ENCODE measurements at regions not wholly inside any gene's neighbourhood (a gene's known extent, or its start where the extent isn't known, plus 50 kb on each side); places are given as distances from the start of the nearest gene placed in this dataset.
"Not testable (repeated sequence)": the region's sequence is repeated elsewhere in the genome, so short reads cannot be mapped to it uniquely, and the experiment has no call there.

- TF ChIP-seq CTCF (IDR thresholded peaks at IDR 0.05; ENCODE audit: low read depth, low read length) = no peak
- Histone ChIP-seq H3K4me1 (no peaks in the 10 kb centered on the region; the same call in 1 of the 2 replicates), H3K27me3 (no peaks in the 10 kb centered on the region), H3K36me3 (no peaks in the 10 kb centered on the region), H3K9me3 (no peaks in the 10 kb centered on the region), H3K4me3 (ENCODE audit: low read depth, low read length) (no peak overlapping the region)
- no peak for DNase-seq
These were observed 776.4 kb downstream of the GATA3 start for GRCh38 chr10:8830876-8831275.

GRCh38 chr10:8835453-8836167 is 781.1 kb downstream of the GATA3 start:
- Histone ChIP-seq H3K27me3 (no peaks in the 10 kb centered on the region), H3K9me3 (no peaks in the 10 kb centered on the region; the same call in 1 of the 2 replicates), H3K4me3 (ENCODE audit: low read depth, low read length) (no peak overlapping the region), H3K4me1 (no peaks in the 10 kb centered on the region; the same call in 1 of the 2 replicates), H3K36me3 (no peaks in the 10 kb centered on the region)
- no peak for TF ChIP-seq CTCF (IDR thresholded peaks at IDR 0.05; ENCODE audit: low read depth, low read length)
- DNase-seq = no peak

- Histone ChIP-seq H3K9me3 (peaks cover 3% of the 10 kb centered on the region; the same call in 1 of the 2 replicates), H3K4me1 (no peaks in the 10 kb centered on the region), H3K4me3 (ENCODE audit: low read depth, low read length) (no peak overlapping the region), H3K27me3 (no peaks in the 10 kb centered on the region), H3K36me3 (no peaks in the 10 kb centered on the region)
- no peak for DNase-seq
- no peak for TF ChIP-seq CTCF (IDR thresholded peaks at IDR 0.05; ENCODE audit: low read depth, low read length)
These were observed 785.9 kb downstream of the GATA3 start for GRCh38 chr10:8840356-8840755.

GRCh38 chr10:8844141-8844540 is 789.7 kb downstream of the GATA3 start:
- H3K27me3 ChIP-seq = no peaks in the 10 kb centered on the region
- H3K4me1 ChIP-seq = no peaks in the 10 kb centered on the region
- H3K4me3 ChIP-seq (ENCODE audit: low read depth, low read length) = no peak overlapping the region
- 0 out of 2 replicates have a peak, but pooled peaks cover 3% of the 10 kb centered on the region for H3K9me3 ChIP-seq
- no peak for TF ChIP-seq CTCF (IDR thresholded peaks at IDR 0.05; ENCODE audit: low read depth, low read length)
- no peaks in the 10 kb centered on the region for H3K36me3 ChIP-seq
- DNase-seq = no peak

GRCh38 chr10:8852546-8852945 is 798.1 kb downstream of the GATA3 start:
- no peaks in the 10 kb centered on the region for H3K9me3 ChIP-seq
- DNase-seq = no peak
- no peaks in the 10 kb centered on the region for H3K36me3 ChIP-seq
- H3K27me3 ChIP-seq = no peaks in the 10 kb centered on the region
- no peak for TF ChIP-seq CTCF (IDR thresholded peaks at IDR 0.05; ENCODE audit: low read depth, low read length)
- no peak overlapping the region for H3K4me3 ChIP-seq (ENCODE audit: low read depth, low read length)
- H3K4me1 ChIP-seq = no peaks in the 10 kb centered on the region

GRCh38 chr10:8853048-8853447 is 798.6 kb downstream of the GATA3 start:
- DNase-seq = no peak
- H3K27me3 ChIP-seq = no peaks in the 10 kb centered on the region
- no peaks in the 10 kb centered on the region for H3K4me1 ChIP-seq
- no peaks in the 10 kb centered on the region for H3K9me3 ChIP-seq
- H3K4me3 ChIP-seq (ENCODE audit: low read depth, low read length) = no peak overlapping the region
- no peaks in the 10 kb centered on the region for H3K36me3 ChIP-seq
- TF ChIP-seq CTCF (IDR thresholded peaks at IDR 0.05; ENCODE audit: low read depth, low read length) = no peak

GRCh38 chr10:8868924-8869323 is 814.4 kb downstream of the GATA3 start:
- not testable (repeated sequence) for H3K36me3 ChIP-seq; H3K9me3 ChIP-seq; H3K4me3 ChIP-seq (ENCODE audit: low read depth, low read length); H3K27me3 ChIP-seq; DNase-seq
- H3K4me1 ChIP-seq = peaks cover 19% of the 10 kb centered on the region
